Right lobe of liver (tissue), 6 donors: ENCODE measurements at regions not wholly inside any gene's neighbourhood (a gene's known extent, or its start where the extent isn't known, plus 50 kb on each side); places are given as distances from the start of the nearest gene placed in this dataset.

Source experiments
- ATAC-seq, 4 donors: fragments of 200-7000 bp; cut with Tn5 transposase; one replicate each; pipeline ENCODE4 v1.9.1; 2020; ENCODE audit warnings: mild to moderate bottlenecking in 4 of 4, moderate library complexity in 4 of 4
- DNase-seq, 3 donors: peaks; one replicate each; pipeline ENCODE4 v3.0.0-alpha.2; 2020
- H3K27ac ChIP-seq, 3 donors: fragments of 200-600 bp; one replicate each; pipeline ENCODE4 v1.8.0; 2022
- H3K27me3 ChIP-seq, 2 donors: fragments of 200-600 bp; one replicate each; pipeline ENCODE4 v1.8.0; 2022
- H3K36me3 ChIP-seq, 4 donors: fragments of 200-600 bp; sonication (generic) in 1 of 4; one replicate each; pipeline versions ENCODE4 v1.5.1 to v1.8.0; 2017 to 2022; ENCODE audit warnings: control low read depth in 1 of 4
- H3K4me1 ChIP-seq, 4 donors: fragments of 200-600 bp; sonication (generic) in 1 of 4; one replicate each; pipeline versions ENCODE4 v1.5.1 to v1.8.0; 2017 to 2022; ENCODE audit warnings: control low read depth in 1 of 4
- H3K4me3 ChIP-seq, 3 donors: fragments of 200-600 bp; one replicate each; pipeline ENCODE4 v1.8.0; 2022
- H3K9me3 ChIP-seq, 4 donors: fragments of 200-600 bp; sonication (generic) in 1 of 4; one replicate each; pipeline versions ENCODE4 v1.5.1 to v1.8.0; 2017 to 2022; ENCODE audit warnings: control low read depth in 1 of 4
- CTCF ChIP-seq, 4 donors: fragments of 200-600 bp in 3 of 4; fragments of 450-650 bp in 1 of 4; IDR thresholded peaks; one replicate each; pipeline versions ENCODE4 v1.5.1 to v1.8.0; 2016 to 2022; ENCODE audit warnings: antibody characterized with exemption in 4 of 4, mild to moderate bottlenecking in 2 of 4
- POLR2A ChIP-seq: fragments of 450-650 bp; IDR thresholded peaks from one replicate; pipeline ENCODE4 v1.6.1; 2017; ENCODE audit warnings: antibody characterized with exemption, mild to moderate bottlenecking
- WGBS: methylation state at CpG from one replicate; pipeline ENCODE4 v1.1.6; 2018; ENCODE audit warnings: low coverage, low lambda C conversion rate; ENCODE audit not compliant: insufficient coverage; ENCODE audit errors: missing lambda C conversion rate; 5-methylcytosine and 5-hydroxymethylcytosine counted together
- intact Hi-C, 2 donors: fragments of 100-400 bp; cut with DNase I; formaldehyde crosslinking; loops; one replicate each; pipeline versions ENCODE4 v1.11.2 to v1.14.1; 2022
- donor health status: DM: no; HTN: yes; CAD: no.
- donor health status: DM: no; HTN: no; CAD: no.
- donor health status: DM: no; HTN: no; CAD: no.
- donor health status: DM: no; HTN: yes; CAD: no.
- donor health status: DM: no; HTN: yes; CAD: no.

- DNase-seq (no peak), ATAC-seq (no peak)
- H3K9me3 ChIP-seq, result no peaks in the 10 kb centered on the region
- H3K4me1 ChIP-seq, result peaks cover 0 to 7% (median 4%) of the 10 kb centered on the region in 4 donors
- H3K27ac ChIP-seq, result no peak overlapping the region
- H3K36me3 ChIP-seq, result no peaks in the 10 kb centered on the region
- 82% methylated on average over 6 of the region's 7 CpGs for WGBS
- H3K27me3 ChIP-seq, result no peaks in the 10 kb centered on the region
- no peak overlapping the region for H3K4me3 ChIP-seq
- TF ChIP-seq POLR2A (no peak), CTCF (IDR thresholded peaks at IDR 0.05) (no peak)
- intact Hi-C loops, result no loop called here
Measured at GRCh38 chr11:122435540-122436187, 219.9 kb upstream of the UBASH3B start.

- WGBS, result 6% methylated on average over 1 of the region's 1 CpG
- intact Hi-C loops, result no loop called here
- ATAC-seq (no peak), DNase-seq (no peak)
- H3K27me3 ChIP-seq, result no peaks in the 10 kb centered on the region
- H3K4me1 ChIP-seq, result peaks cover 0 to 12% (median 4%) of the 10 kb centered on the region in 4 donors
- no peak overlapping the region for H3K4me3 ChIP-seq
- no peak overlapping the region for H3K27ac ChIP-seq
- H3K36me3 ChIP-seq, result no peaks in the 10 kb centered on the region
- H3K9me3 ChIP-seq, result no peaks in the 10 kb centered on the region
- TF ChIP-seq POLR2A (no peak), CTCF (IDR thresholded peaks at IDR 0.05) (no peak)
Measured at GRCh38 chr11:122434786-122435185, 220.7 kb upstream of the UBASH3B start.

GRCh38 chr11:122430490-122430889, 225.0 kb upstream of the UBASH3B start:
- Histone ChIP-seq H3K36me3 (no peaks in the 10 kb centered on the region), H3K4me1 (peaks cover 0 to 6% (median under 1%) of the 10 kb centered on the region in 4 donors), H3K27me3 (no peaks in the 10 kb centered on the region), H3K9me3 (no peaks in the 10 kb centered on the region), H3K4me3 (no peak overlapping the region), H3K27ac (no peak overlapping the region)
- TF ChIP-seq POLR2A (no peak), CTCF (IDR thresholded peaks at IDR 0.05) (no peak)
- intact Hi-C loops, result no loop called here
- WGBS, result 67% methylated on average over 1 of the region's 4 CpGs
- ATAC-seq, result peak; percentile 50 to 97 (median 74)
- peak in 2 of 3 donors; percentile 59 to 70 for DNase-seq

- no peaks in the 10 kb centered on the region for H3K27me3 ChIP-seq
- 34% methylated on average over 2 of the region's 2 CpGs for WGBS
- H3K4me3 ChIP-seq, result no peak overlapping the region
- no peaks in the 10 kb centered on the region for H3K36me3 ChIP-seq
- DNase-seq (no peak), ATAC-seq (no peak)
- peaks cover 0 to 6% (median 0%) of the 10 kb centered on the region in 4 donors for H3K4me1 ChIP-seq
- TF ChIP-seq POLR2A, result no peak
- TF ChIP-seq CTCF (IDR thresholded peaks at IDR 0.05), result no peak
- H3K27ac ChIP-seq, result no peak overlapping the region
- no peaks in the 10 kb centered on the region for H3K9me3 ChIP-seq
- intact Hi-C loops, result no loop called here
Measured at GRCh38 chr11:122426073-122426472, 229.4 kb upstream of the UBASH3B start.
